Nephron (organoid): ENCODE measurements at regions not wholly inside any gene's neighbourhood (a gene's known extent, or its start where the extent isn't known, plus 50 kb on each side); places are given as distances from the start of the nearest gene placed in this dataset.
"Not testable (repeated sequence)": the region's sequence is repeated elsewhere in the genome, so short reads cannot be mapped to it uniquely, and the experiment has no call there.

Experiments used
- H3K27ac Mint-ChIP-seq, 3 experiments: 2 replicates each; pipeline ENCODE4 v1.8.0; 2020; ENCODE audit warnings: mixed read lengths in 3 of 3, mild to moderate bottlenecking in 2 of 3, moderate library complexity in 1 of 3
- H3K27me3 Mint-ChIP-seq: 2 replicates; pipeline ENCODE4 v1.8.0; 2021; ENCODE audit warnings: low read depth, mild to moderate bottlenecking, moderate library complexity, mixed read lengths
- H3K36me3 Mint-ChIP-seq: 2 replicates; pipeline ENCODE4 v1.8.0; 2020; ENCODE audit warnings: low read depth, mixed read lengths
- H3K4me1 Mint-ChIP-seq: 2 replicates; pipeline ENCODE4 v1.8.0; 2020; ENCODE audit warnings: mixed read lengths
- H3K4me3 Mint-ChIP-seq, 3 experiments: 2 replicates each; pipeline ENCODE4 v1.8.0; 2020; ENCODE audit warnings: mild to moderate bottlenecking in 3 of 3, mixed read lengths in 3 of 3, moderate library complexity in 2 of 3
- H3K9me3 Mint-ChIP-seq: 2 replicates; pipeline ENCODE4 v1.8.0; 2020; ENCODE audit warnings: mixed read lengths
- CTCF ChIP-seq, 3 experiments: fragments of 200-600 bp; sonication (generic); IDR thresholded peaks; one replicate each; pipeline ENCODE4 v1.5.0; 2021; ENCODE audit warnings: antibody characterized with exemption in 3 of 3; ENCODE audit not compliant: unreplicated experiment in 3 of 3

- peaks cover 21% of the 10 kb centered on the region for H3K9me3 Mint-ChIP-seq
- TF ChIP-seq CTCF (IDR thresholded peaks at IDR 0.05; ENCODE audit: unreplicated experiment in 3 of 3) = no peak
- no peaks in the 10 kb centered on the region for H3K36me3 Mint-ChIP-seq
- H3K4me3 Mint-ChIP-seq = no peak overlapping the region
- peaks cover 4% of the 10 kb centered on the region for H3K27me3 Mint-ChIP-seq
- no peak overlapping the region for H3K27ac Mint-ChIP-seq
- H3K4me1 Mint-ChIP-seq = no peaks in the 10 kb centered on the region
Measured at GRCh38 chr10:123391275-123392028, 237.2 kb downstream of the BUB3 start.

GRCh38 chr10:123392182-123392963 is 238.2 kb downstream of the BUB3 start:
- peaks cover 4% of the 10 kb centered on the region for H3K27me3 Mint-ChIP-seq
- H3K27ac Mint-ChIP-seq = no peak overlapping the region
- no peak overlapping the region for H3K4me3 Mint-ChIP-seq
- H3K4me1 Mint-ChIP-seq = no peaks in the 10 kb centered on the region
- peaks cover 16% of the 10 kb centered on the region for H3K9me3 Mint-ChIP-seq
- no peak for TF ChIP-seq CTCF (IDR thresholded peaks at IDR 0.05; ENCODE audit: unreplicated experiment in 3 of 3)
- no peaks in the 10 kb centered on the region for H3K36me3 Mint-ChIP-seq

GRCh38 chr10:123393170-123393569 is 239.0 kb downstream of the BUB3 start:
- Mint-ChIP-seq H3K27me3 (peaks cover 4% of the 10 kb centered on the region), H3K27ac (no peak overlapping the region), H3K4me1 (no peaks in the 10 kb centered on the region), H3K4me3 (no peak overlapping the region), H3K36me3 (no peaks in the 10 kb centered on the region), H3K9me3 (peaks cover 13% of the 10 kb centered on the region)
- no peak for TF ChIP-seq CTCF (IDR thresholded peaks at IDR 0.05; ENCODE audit: unreplicated experiment in 3 of 3)

- peaks cover 4% of the 10 kb centered on the region for H3K9me3 Mint-ChIP-seq
- H3K4me1 Mint-ChIP-seq = no peaks in the 10 kb centered on the region
- H3K27me3 Mint-ChIP-seq = peaks cover 4% of the 10 kb centered on the region
- H3K36me3 Mint-ChIP-seq = no peaks in the 10 kb centered on the region
- TF ChIP-seq CTCF (IDR thresholded peaks at IDR 0.05; ENCODE audit: unreplicated experiment in 3 of 3) = no peak
- H3K27ac Mint-ChIP-seq = no peak overlapping the region
- H3K4me3 Mint-ChIP-seq = no peak overlapping the region
Measured at GRCh38 chr10:123394382-123394781, 240.2 kb downstream of the BUB3 start.

GRCh38 chr10:123395234-123395633 is 241.0 kb downstream of the BUB3 start:
- H3K4me3 Mint-ChIP-seq, H3K4me1 Mint-ChIP-seq, H3K27me3 Mint-ChIP-seq: not testable (repeated sequence)

GRCh38 chr10:123395906-123396305 is 241.7 kb downstream of the BUB3 start:
- Mint-ChIP-seq H3K36me3 (no peaks in the 10 kb centered on the region), H3K27me3 (peaks cover 2% of the 10 kb centered on the region), H3K9me3 (peaks cover 2% of the 10 kb centered on the region), H3K4me3 (no peak overlapping the region), H3K4me1 (no peaks in the 10 kb centered on the region), H3K27ac (no peak overlapping the region)
- no peak for TF ChIP-seq CTCF (IDR thresholded peaks at IDR 0.05; ENCODE audit: unreplicated experiment in 3 of 3)

More at GRCh38 chr10:123395234-123395633, 241.0 kb downstream of the BUB3 start:
- not testable (repeated sequence) for H3K36me3 Mint-ChIP-seq, H3K9me3 Mint-ChIP-seq, H3K27ac Mint-ChIP-seq
